SK-N-DZ (cell line): ENCODE measurements at regions not wholly inside any gene's neighbourhood (a gene's known extent, or its start where the extent isn't known, plus 50 kb on each side); places are given as distances from the start of the nearest gene placed in this dataset.

Experiments used
- DNase-seq: peaks from one replicate; pipeline ENCODE4 v3.0.0-alpha.2; 2015; ENCODE audit warnings: low spot score

- no peak for DNase-seq
Measured at GRCh38 chr5:176711883-176712282, 64.6 kb downstream of the TSPAN17 start.

- no peak for DNase-seq
Measured at GRCh38 chr5:176712546-176713304, 65.4 kb downstream of the TSPAN17 start.

GRCh38 chr5:176713409-176713808, 66.1 kb downstream of the TSPAN17 start:
- DNase-seq: no peak

GRCh38 chr5:176714067-176714466, 66.8 kb downstream of the TSPAN17 start:
- DNase-seq: no peak

GRCh38 chr5:176716320-176716719, 69.0 kb downstream of the TSPAN17 start:
- no peak for DNase-seq

GRCh38 chr5:176719113-176719739, 71.9 kb downstream of the TSPAN17 start:
- no peak for DNase-seq

GRCh38 chr5:176721509-176721908, 74.2 kb downstream of the TSPAN17 start:
- no peak for DNase-seq

- no peak for DNase-seq
Measured at GRCh38 chr5:176722757-176723156, 75.5 kb downstream of the TSPAN17 start.

- no peak for DNase-seq
Measured at GRCh38 chr5:176723440-176723839, 76.2 kb downstream of the TSPAN17 start.

GRCh38 chr5:176724472-176724871, 77.2 kb downstream of the TSPAN17 start:
- no peak for DNase-seq

GRCh38 chr5:176725521-176726280, 78.4 kb downstream of the TSPAN17 start:
- DNase-seq: no peak

GRCh38 chr5:176726746-176727527, 79.7 kb downstream of the TSPAN17 start:
- no peak for DNase-seq

GRCh38 chr5:176727528-176727900, 80.2 kb downstream of the TSPAN17 start:
- DNase-seq: no peak

- no peak for DNase-seq
Measured at GRCh38 chr5:176727983-176728675, 80.8 kb downstream of the TSPAN17 start.

- DNase-seq: no peak
Measured at GRCh38 chr5:176728831-176729251, 81.5 kb upstream of the UNC5A start.

- DNase-seq: no peak
Measured at GRCh38 chr5:176730815-176731475, 79.4 kb upstream of the UNC5A start.

GRCh38 chr5:176731506-176732160, 78.7 kb upstream of the UNC5A start:
- DNase-seq: no peak

- no peak for DNase-seq
Measured at GRCh38 chr5:176732306-176732705, 78.1 kb upstream of the UNC5A start.

- no peak for DNase-seq
Measured at GRCh38 chr5:176732736-176733405, 77.5 kb upstream of the UNC5A start.
